ENCODE measurements at regions not wholly inside any gene's neighbourhood (a gene's known extent, or its start where the extent isn't known, plus 50 kb on each side); places are given as distances from the start of the nearest gene placed in this dataset.

DNA sequence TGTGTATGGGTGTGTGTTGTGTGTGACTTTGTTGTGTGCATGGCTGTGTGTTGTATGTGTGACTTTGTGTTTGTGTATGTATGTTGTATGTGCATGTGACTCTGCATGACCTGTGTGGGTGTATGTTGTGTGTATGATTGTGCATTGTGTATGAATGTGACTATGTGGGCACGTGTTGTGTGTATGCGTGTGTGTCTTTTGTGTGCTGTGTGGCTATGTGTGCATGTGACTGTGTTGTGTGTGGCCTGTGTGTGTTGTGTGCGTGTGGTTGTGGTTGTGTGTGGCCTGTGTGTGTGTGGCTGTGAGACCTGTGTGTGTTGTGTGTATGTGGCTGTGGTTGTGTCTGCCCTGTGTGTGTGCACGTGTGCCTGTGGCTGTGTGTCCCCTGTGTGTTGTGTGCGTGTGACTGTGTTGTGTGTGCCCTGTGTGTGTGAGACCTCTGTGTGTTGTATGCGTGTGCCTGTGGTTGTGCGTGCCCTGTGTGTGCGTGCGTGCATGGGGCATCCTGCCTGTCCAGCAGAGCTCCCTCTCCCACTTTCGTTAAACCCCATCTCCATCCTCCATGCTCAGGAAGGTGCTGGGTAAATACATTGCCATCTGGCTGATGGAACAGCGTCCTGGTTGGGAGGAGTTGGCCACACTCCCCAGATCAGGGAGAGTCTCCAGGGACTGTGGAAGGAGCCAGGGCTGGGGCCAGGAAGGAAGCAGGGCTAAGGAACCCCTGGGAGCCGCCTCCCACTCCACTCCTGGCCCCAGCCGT, 90.1 kb upstream of the GSE1 start:
- H3K27ac ChIP-seq (ENCODE audit: low read length), result no peak overlapping the region
- H2AFZ ChIP-seq (ENCODE audit: low read depth, low read length), result no peak overlapping the region
- H3K4me2 ChIP-seq (ENCODE audit: low read length), result no peak overlapping the region
- no peaks in the 10 kb centered on the region for H3K79me2 ChIP-seq (ENCODE audit: low read length)
- H3K4me3 ChIP-seq (ENCODE audit: low read length), result no peak overlapping the region
- no peaks in the 10 kb centered on the region for H3K9me3 ChIP-seq (ENCODE audit: insufficient read depth, low read length)
- peaks cover 21% of the 10 kb centered on the region for H3K4me1 ChIP-seq (ENCODE audit: low read length)
- no peaks in the 10 kb centered on the region for H3K36me3 ChIP-seq (replicated peaks; ENCODE audit: low read depth, low read length)
- no peak overlapping the region for H3K9ac ChIP-seq (ENCODE audit: low read length)
- no peaks in the 10 kb centered on the region for H4K20me1 ChIP-seq (ENCODE audit: insufficient read depth, low read length)
- no peak for TF ChIP-seq CTCF (IDR thresholded peaks at IDR 0.05; ENCODE audit: low read depth, low read length)
- no peak for TF ChIP-seq EZH2phosphoT487 (IDR thresholded peaks at IDR 0.05; ENCODE audit: low read depth)
- no peaks in the 10 kb centered on the region for H3K27me3 ChIP-seq (ENCODE audit: low read depth, low read length)

- H3K27me3 ChIP-seq (ENCODE audit: low read depth, low read length), result no peaks in the 10 kb centered on the region
- H3K4me2 ChIP-seq (ENCODE audit: low read length), result peak overlapping the region; percentile 83
- TF ChIP-seq CTCF (IDR thresholded peaks at IDR 0.05; ENCODE audit: low read depth, low read length) (no peak), EZH2phosphoT487 (IDR thresholded peaks at IDR 0.05; ENCODE audit: low read depth) (no peak)
- H3K79me2 ChIP-seq (ENCODE audit: low read length), result no peaks in the 10 kb centered on the region
- H3K9ac ChIP-seq (ENCODE audit: low read length), result peak overlapping the region; percentile 62; the same call in 1 of the 2 replicates
- H3K4me3 ChIP-seq (ENCODE audit: low read length), result peak overlapping the region; percentile 62; the same call in 1 of the 2 replicates
- H2AFZ ChIP-seq (ENCODE audit: low read depth, low read length), result peak overlapping the region; percentile 51
- H3K27ac ChIP-seq (ENCODE audit: low read length), result peak overlapping the region; percentile 35; the same call in 1 of the 2 replicates
- H4K20me1 ChIP-seq (ENCODE audit: insufficient read depth, low read length), result no peaks in the 10 kb centered on the region
- no peaks in the 10 kb centered on the region for H3K36me3 ChIP-seq (replicated peaks; ENCODE audit: low read depth, low read length)
- peaks cover 21% of the 10 kb centered on the region for H3K4me1 ChIP-seq (ENCODE audit: low read length)
- no peaks in the 10 kb centered on the region for H3K9me3 ChIP-seq (ENCODE audit: insufficient read depth, low read length)
Observed at GRCh38 chr16:85523602-85524364, 89.3 kb upstream of the GSE1 start.

DNA sequence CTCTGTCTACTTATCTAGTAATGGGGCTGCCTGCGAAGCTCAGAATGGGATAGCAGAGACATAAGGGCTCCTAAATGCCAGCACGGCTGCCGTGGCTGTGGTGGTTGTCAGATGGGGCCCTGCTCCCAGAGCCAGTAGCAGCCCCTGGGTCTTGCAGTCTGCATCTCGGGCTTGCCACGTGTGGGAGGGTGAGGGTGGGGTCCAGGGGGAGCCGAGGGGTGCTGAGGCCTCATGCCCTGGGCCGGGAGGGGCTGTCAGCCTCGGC, 88.8 kb upstream of the GSE1 start:
- Histone ChIP-seq H3K79me2 (ENCODE audit: low read length) (no peaks in the 10 kb centered on the region), H3K9me3 (ENCODE audit: insufficient read depth, low read length) (no peaks in the 10 kb centered on the region), H2AFZ (ENCODE audit: low read depth, low read length) (peak overlapping the region; percentile 51), H3K27me3 (ENCODE audit: low read depth, low read length) (no peaks in the 10 kb centered on the region), H3K4me2 (ENCODE audit: low read length) (peak overlapping the region; percentile 83), H3K4me3 (ENCODE audit: low read length) (peak overlapping the region; percentile 62), H4K20me1 (ENCODE audit: insufficient read depth, low read length) (no peaks in the 10 kb centered on the region), H3K27ac (ENCODE audit: low read length) (peak overlapping the region; percentile 35), H3K36me3 (replicated peaks; ENCODE audit: low read depth, low read length) (no peaks in the 10 kb centered on the region), H3K9ac (ENCODE audit: low read length) (peak overlapping the region; percentile 62), H3K4me1 (ENCODE audit: low read length) (peaks cover 21% of the 10 kb centered on the region)
- TF ChIP-seq EZH2phosphoT487 (IDR thresholded peaks at IDR 0.05; ENCODE audit: low read depth) (no peak), CTCF (IDR thresholded peaks at IDR 0.05; ENCODE audit: low read depth, low read length) (no peak)

DNA sequence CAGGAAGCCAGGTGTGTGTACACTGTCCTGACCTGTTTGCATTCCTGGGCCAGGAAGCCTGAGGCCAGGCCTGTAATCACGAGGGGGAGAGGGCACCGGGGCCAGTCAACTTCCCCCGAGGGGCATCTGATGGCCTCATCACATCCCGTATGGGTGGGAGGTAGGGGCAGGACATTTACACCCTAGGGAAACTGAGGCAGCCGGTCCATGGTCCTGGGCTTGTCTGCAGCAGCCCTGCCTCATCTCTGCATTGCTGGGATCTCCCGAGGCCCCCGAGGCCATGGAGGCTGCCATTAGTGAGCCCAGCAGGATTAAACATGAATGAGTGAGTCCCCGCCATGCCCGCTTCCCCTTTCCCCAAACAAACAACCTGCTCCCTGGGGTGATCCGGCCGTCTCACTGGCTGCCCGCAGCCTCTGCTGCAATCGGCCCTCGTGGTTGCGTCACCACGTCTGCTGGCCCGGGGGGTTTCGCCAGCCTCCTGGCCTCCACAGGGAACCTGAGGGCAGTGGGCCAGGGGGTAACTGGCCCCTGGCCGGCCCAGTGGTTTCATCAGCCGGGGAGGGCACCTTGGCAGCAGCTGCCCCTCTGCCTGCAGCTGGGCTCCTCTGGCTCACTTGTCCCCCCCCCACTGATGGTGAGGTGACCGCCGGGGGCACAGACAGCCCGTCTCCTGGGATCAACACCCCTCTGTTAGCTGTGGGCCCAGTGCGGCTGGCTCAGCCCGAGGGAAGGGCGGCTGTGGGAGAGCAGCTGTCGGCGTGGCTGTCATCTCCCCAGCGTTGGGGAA, 88.3 kb upstream of the GSE1 start:
- H3K79me2 ChIP-seq (ENCODE audit: low read length), result no peaks in the 10 kb centered on the region
- H3K4me1 ChIP-seq (ENCODE audit: low read length), result peaks cover 21% of the 10 kb centered on the region
- H3K9ac ChIP-seq (ENCODE audit: low read length), result peak overlapping the region; percentile 62
- no peak for TF ChIP-seq CTCF (IDR thresholded peaks at IDR 0.05; ENCODE audit: low read depth, low read length)
- TF ChIP-seq EZH2phosphoT487 (IDR thresholded peaks at IDR 0.05; ENCODE audit: low read depth), result no peak
- H3K36me3 ChIP-seq (replicated peaks; ENCODE audit: low read depth, low read length), result no peaks in the 10 kb centered on the region
- peak overlapping the region; percentile 51; the same call in 1 of the 2 replicates for H2AFZ ChIP-seq (ENCODE audit: low read depth, low read length)
- H3K9me3 ChIP-seq (ENCODE audit: insufficient read depth, low read length), result no peaks in the 10 kb centered on the region
- peak overlapping the region; percentile 62 for H3K4me3 ChIP-seq (ENCODE audit: low read length)
- H3K27ac ChIP-seq (ENCODE audit: low read length), result peak overlapping the region; percentile 35
- H3K27me3 ChIP-seq (ENCODE audit: low read depth, low read length), result no peaks in the 10 kb centered on the region
- H3K4me2 ChIP-seq (ENCODE audit: low read length), result peak overlapping the region; percentile 83
- no peaks in the 10 kb centered on the region for H4K20me1 ChIP-seq (ENCODE audit: insufficient read depth, low read length)
